ENCODE measurements at regions not wholly inside any gene's neighbourhood (a gene's known extent, or its start where the extent isn't known, plus 50 kb on each side); places are given as distances from the start of the nearest gene placed in this dataset.

GRCh38 chr3:116767726-116768125, 58.1 kb downstream of the TUSC7 start:
- DNase-seq = no peak
- H3K27ac ChIP-seq (ENCODE audit: low read length) = no peak overlapping the region
- intact Hi-C loops (cut with micrococcal nuclease) = no loop called here
- H3F3A ChIP-seq (ENCODE audit: low read length, unreplicated experiment) = no peaks in the 10 kb centered on the region
- no peak for ATAC-seq
- no TSS peak for BruUV-seq (replicated peaks)
- no peaks in the 10 kb centered on the region for H3K9me2 ChIP-seq (replicated peaks; ENCODE audit: low read length)
- H3K4me3 ChIP-seq (ENCODE audit: low read length) = no peak overlapping the region
- H3K4me1 ChIP-seq (ENCODE audit: insufficient read depth, low read length) = no peaks in the 10 kb centered on the region
- TF ChIP-seq CTCF (conservative IDR thresholded peaks at IDR 0.05; ENCODE audit: low read depth, low read length) (no peak), EZH2phosphoT487 (IDR thresholded peaks at IDR 0.05; ENCODE audit: borderline replicate concordance, low read length) (no peak), EZH2 (IDR thresholded peaks at IDR 0.05; ENCODE audit: low read length, unreplicated experiment) (no peak)
- H4K20me1 ChIP-seq (ENCODE audit: low read length) = no peaks in the 10 kb centered on the region
- ChIA-PET CTCF (no interaction called here), POLR2A (ENCODE audit: unreplicated experiment) (no interaction called here)
- no peak overlapping the region for H3K4me2 ChIP-seq (ENCODE audit: low read length)
- H2AFZ ChIP-seq (ENCODE audit: low read length) = no peak overlapping the region
- no peaks in the 10 kb centered on the region for H3K27me3 ChIP-seq (ENCODE audit: low read length)
- H3K36me3 ChIP-seq (ENCODE audit: low read depth, low read length) = no peaks in the 10 kb centered on the region
- no peaks in the 10 kb centered on the region for H3K9me3 ChIP-seq (ENCODE audit: low read length)
- H3K9ac ChIP-seq (ENCODE audit: low read length) = no peak overlapping the region
- no peaks in the 10 kb centered on the region for H3K79me2 ChIP-seq (ENCODE audit: low read length)

- Histone ChIP-seq H3K4me2 (ENCODE audit: low read length) (no peak overlapping the region), H3K79me2 (ENCODE audit: low read length) (no peaks in the 10 kb centered on the region), H3K4me3 (ENCODE audit: low read length) (no peak overlapping the region), H4K20me1 (ENCODE audit: low read length) (no peaks in the 10 kb centered on the region), H3K27ac (ENCODE audit: low read length) (no peak overlapping the region), H3K9me2 (replicated peaks; ENCODE audit: low read length) (no peaks in the 10 kb centered on the region), H3K9me3 (ENCODE audit: low read length) (no peaks in the 10 kb centered on the region), H2AFZ (ENCODE audit: low read length) (no peak overlapping the region), H3K4me1 (ENCODE audit: insufficient read depth, low read length) (no peaks in the 10 kb centered on the region), H3K27me3 (ENCODE audit: low read length) (no peaks in the 10 kb centered on the region), H3F3A (ENCODE audit: low read length, unreplicated experiment) (no peaks in the 10 kb centered on the region), H3K36me3 (ENCODE audit: low read depth, low read length) (no peaks in the 10 kb centered on the region), H3K9ac (ENCODE audit: low read length) (no peak overlapping the region)
- ChIA-PET CTCF (interaction anchor here (0.6 to 0.8 kb wide), 4 partner anchors 235 to 733 kb away, joined by 4 to 11 read pairs (median 4); no protein-coding TSS in a partner anchor), POLR2A (ENCODE audit: unreplicated experiment) (no interaction called here)
- BruUV-seq (replicated peaks) = no TSS peak
- ATAC-seq = peak; percentile 88
- intact Hi-C loops (cut with micrococcal nuclease) = loop anchor here (5.0 kb wide), 1 partner anchor 951 kb away; no protein-coding TSS in a partner anchor
- TF ChIP-seq EZH2 (IDR thresholded peaks at IDR 0.05; ENCODE audit: low read length, unreplicated experiment) = no peak
- peak; percentile 99 for TF ChIP-seq CTCF (conservative IDR thresholded peaks at IDR 0.05; ENCODE audit: low read depth, low read length)
- TF ChIP-seq EZH2phosphoT487 (IDR thresholded peaks at IDR 0.05; ENCODE audit: borderline replicate concordance, low read length) = no peak
- peak; percentile 88 for DNase-seq
Measured at GRCh38 chr3:116770815-116771450, 61.4 kb downstream of the TUSC7 start.

All from PC-3 (cell line).